ENCODE measurements at regions not wholly inside any gene's neighbourhood (a gene's known extent, or its start where the extent isn't known, plus 50 kb on each side); places are given as distances from the start of the nearest gene placed in this dataset.
"Not testable (repeated sequence)": the region's sequence is repeated elsewhere in the genome, so short reads cannot be mapped to it uniquely, and the experiment has no call there.

- DNase-seq, result no peak
Measured at GRCh38 chr3:94413336-94414108, 350.7 kb downstream of the NSUN3 start.

- DNase-seq, result no peak
Measured at GRCh38 chr3:94414418-94414817, 351.6 kb downstream of the NSUN3 start.

DNA sequence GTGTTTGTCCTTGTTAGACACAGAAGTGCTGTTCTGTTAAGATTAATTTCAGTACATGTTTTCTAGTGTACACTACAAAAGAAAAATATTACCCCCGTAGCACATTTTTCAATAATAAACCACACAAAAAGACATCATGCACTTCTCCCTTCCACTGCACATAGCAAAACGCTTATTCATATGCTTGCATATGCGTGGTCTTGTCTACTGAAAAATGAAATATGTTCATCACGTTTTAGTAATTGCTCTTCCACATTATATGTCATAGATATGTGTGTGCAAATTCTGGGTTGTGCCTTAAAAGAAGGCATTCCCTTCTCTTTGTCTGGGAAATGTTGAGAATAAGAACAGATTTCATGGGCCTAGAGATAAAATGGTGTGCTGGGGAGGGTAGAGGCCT lies 353.9 kb downstream of the NSUN3 start:
- no peak for DNase-seq

- DNase-seq, result no peak
Measured at GRCh38 chr3:94417963-94418455, 355.1 kb downstream of the NSUN3 start.

DNA sequence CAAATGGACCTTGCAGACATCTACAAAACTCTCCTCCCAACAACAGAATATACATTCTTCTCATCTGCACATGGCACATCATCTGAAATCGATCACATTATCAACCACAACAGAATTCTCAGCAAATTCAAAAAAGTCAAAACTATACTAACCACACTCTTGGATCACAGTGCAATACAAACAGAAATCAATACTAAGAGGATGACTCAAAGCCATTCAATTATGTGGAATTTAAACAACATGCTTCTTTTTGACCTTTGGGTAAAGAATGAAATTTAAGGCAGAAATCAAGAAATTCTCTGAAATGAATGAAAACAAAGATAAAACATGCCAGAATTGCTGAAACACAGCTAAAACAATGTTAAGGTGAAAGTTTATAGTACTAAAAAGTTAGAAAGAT lies 358.1 kb downstream of the NSUN3 start:
- no peak for DNase-seq

DNA sequence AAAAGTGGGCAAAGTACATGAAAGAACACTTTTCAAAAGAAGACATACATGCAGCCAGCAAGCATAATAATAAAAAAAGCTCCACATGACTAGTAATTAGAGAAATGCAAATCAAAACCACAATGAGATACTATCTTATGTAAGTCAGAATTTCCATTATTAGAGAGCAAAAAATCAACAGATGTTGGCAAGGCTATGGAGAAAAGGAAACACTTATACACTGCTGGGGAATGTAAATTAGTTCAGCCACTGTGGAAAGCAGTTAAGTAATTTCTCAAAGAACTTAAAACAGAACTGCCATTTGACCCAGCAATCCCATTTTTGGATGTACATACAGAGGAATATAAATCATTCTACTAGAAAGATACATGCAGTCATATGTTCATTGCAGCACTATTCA lies 360.7 kb downstream of the NSUN3 start:
- DNase-seq, result no peak

DNA sequence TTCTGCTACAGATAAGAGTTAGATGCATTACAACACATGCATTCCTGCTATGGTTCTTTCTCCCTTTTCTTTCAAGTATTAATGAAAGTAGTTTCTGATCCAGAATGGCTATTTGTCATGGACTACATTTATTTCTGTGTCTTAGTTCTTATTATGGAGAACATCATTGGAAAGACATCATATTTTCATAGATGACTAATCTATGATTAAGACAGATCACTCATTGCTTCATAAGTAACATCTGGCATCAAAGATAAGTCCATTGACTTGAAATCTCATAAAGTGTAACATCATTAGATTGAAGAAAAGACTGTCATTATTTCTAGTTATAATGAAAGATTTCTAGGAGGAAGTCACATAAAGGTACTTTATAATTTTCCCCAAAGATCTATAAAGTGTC lies 366.7 kb downstream of the NSUN3 start:
- no peak for DNase-seq

DNA sequence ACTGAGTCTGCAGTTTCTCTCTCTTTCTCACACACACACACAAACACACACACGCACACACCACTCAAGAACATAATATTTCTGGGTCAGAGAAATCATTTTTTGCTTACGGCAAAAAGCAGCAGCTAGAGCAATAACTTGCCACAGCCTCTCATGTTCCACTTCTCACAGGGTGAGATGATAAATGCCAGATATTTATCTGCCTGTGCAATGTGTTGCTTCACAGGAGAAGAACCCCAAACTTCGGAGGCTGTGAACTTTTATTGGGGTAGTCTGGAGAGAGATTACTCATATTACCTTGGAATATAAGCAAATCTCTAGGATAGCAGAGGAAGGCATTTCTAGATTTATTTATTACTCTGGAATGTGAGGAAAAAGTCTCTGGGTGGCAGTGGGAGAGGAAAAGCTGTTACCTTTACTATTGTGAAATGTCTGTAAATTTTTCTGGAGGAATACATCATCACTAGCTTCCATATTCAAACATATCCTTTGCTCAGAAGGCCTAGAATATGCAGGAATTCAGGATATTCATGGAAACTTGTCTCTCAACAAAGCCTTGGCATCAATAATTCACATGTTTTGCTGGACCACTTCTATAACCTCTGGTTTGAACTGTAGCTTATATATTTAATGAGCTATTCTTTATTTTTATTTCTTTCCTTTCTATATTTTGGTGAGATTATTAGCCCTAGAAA lies 369.2 kb downstream of the NSUN3 start:
- no peak for DNase-seq

GRCh38 chr3:94433811-94434210 lies 370.9 kb downstream of the NSUN3 start:
- no peak for DNase-seq

DNA sequence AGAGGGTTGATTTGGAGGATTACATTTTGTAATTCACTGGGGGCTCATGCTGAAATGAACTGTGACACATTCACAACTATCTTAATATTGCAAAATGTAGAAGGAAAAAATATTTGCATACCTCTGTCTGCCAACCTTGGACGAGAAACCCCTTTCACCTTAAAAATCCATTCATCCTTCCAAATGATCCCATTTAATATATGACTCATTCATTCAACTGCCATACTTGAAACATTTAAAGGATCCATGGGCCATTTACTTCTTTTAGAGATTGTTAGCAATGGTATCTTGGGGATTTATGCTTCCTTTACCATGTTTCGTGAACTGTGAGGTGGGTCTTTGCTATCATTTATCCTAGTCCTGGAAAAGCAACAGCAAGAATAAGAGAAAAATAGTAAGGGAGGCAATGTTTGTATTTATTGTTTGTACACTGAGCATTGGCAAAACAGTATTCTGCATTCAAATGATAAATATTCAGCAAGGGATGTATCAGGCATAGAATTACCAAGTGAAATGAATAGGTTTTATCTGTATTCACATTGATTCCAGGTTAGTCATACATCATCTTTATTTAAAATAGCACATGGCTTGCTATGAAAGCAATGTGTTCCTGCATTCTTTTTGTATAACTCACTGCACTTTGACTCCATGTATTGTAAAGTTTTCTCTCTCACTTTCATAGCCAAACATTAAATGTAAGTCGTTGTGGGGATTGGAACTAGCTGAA lies 378.1 kb downstream of the NSUN3 start:
- DNase-seq, result no peak

GRCh38 chr3:94441494-94441847 lies 378.6 kb downstream of the NSUN3 start:
- DNase-seq, result no peak

DNA sequence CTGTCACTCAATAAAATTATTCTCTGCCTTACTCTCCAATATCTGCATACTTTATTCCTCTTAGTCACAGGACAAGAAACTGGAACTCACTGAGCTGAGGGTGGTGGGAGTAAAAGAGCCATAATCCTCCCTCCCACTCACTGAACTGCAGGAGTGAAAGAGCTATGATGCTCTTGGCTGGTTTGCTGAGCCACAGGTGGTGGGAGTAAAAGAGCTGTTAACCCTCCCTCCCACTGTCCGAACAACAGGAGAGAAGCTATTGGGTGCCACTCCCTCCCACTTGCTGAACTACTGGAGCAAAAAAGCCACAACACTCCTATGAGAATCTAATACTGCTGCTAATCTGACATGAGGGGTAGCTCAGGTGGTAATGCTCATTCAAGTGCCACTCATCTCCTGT lies 391.0 kb downstream of the NSUN3 start:
- no peak for DNase-seq

- no peak for DNase-seq
Measured at GRCh38 chr3:94459167-94459566, 396.3 kb downstream of the NSUN3 start.

GRCh38 chr3:94460931-94461330 lies 398.1 kb downstream of the NSUN3 start:
- no peak for DNase-seq

DNA sequence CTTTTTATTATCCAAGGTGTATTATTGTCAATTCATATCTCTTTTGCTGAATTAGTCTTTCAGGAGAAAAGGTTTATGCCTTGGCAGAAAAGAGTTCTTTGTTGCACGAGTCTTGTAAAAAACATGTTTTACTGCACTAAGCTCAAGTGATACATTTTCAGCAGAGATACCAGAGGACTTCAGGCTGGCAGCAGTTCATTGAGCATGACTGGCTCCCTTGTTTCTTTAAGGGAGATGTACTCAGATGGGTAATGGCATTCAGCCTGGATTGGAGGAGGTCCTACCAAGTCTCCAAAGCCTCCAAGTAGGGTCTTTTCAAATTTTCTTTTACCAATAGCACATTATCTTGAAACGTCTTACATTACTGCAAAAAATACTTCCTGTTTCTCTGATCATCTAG lies 400.1 kb downstream of the NSUN3 start:
- DNase-seq, result no peak

DNA sequence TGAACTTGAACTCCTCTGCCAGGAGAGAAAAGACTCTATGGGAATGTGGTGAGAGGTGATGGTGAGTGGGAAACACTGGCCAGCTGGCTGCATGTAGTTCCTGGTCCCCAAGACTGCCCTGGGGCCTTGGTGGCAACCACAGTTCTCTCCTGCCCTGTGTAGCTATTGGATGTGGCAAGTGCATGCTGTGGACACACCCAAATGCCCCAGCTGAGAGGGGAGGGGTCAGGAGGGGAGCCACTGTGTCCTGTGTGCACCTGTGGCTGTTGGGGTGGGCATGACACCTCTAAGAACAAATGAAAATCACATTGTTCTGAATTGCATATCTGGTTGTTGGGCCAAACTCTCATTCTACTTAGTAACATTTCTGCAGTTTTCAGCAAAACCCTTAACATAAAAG lies 409.6 kb downstream of the NSUN3 start:
- DNase-seq, result no peak

DNA sequence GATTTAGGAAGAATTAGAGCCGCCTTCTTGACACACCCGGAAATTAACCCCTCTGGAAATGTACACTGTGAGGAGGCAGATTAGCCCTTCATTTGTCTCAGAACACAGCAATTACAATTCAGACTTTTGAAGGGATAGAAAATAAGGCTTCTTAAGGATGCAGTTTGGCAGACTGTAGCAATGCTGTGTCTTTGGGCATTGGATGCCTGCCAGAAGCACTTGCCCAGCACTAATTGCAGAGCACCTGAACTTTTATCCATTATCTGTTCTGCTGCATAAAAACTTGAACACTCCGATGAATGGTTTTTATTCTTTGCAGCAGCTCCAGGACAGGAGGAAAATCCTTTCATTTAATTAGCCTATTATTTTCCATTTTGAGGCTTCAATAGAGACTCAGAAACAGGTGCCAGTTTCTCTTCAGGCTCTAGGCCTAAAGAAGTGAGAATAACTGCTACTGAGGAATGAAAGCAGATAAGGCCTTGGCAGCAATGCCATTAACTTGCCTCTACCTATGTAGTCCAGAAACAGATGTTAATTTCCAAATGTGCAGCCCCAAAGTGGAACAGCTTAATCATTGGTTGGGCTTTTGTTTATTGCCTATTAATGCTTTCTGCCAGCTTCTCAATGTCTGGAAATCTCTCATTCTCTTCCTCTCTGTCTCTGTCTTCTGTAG lies 418.5 kb downstream of the NSUN3 start:
- no peak for DNase-seq

DNA sequence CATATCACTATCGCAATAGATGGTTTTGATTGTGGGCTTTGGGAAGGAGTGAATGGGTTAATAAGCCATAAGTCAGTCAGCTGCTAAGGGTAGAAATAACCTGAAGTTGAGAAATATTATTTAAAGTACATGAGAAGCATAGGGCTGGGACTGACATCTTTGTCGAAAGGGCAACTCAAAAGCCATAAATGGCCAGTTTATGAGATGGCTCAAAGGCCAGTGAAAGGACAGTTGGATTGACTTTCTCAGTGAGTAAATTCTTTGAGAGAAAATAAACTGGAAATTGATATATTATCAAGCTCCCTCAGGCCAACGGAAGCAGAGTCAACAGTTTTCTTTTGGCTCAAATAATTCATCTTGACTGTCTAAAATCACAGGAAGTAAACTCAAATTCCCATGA lies 419.8 kb downstream of the NSUN3 start:
- DNase-seq, result no peak

DNA sequence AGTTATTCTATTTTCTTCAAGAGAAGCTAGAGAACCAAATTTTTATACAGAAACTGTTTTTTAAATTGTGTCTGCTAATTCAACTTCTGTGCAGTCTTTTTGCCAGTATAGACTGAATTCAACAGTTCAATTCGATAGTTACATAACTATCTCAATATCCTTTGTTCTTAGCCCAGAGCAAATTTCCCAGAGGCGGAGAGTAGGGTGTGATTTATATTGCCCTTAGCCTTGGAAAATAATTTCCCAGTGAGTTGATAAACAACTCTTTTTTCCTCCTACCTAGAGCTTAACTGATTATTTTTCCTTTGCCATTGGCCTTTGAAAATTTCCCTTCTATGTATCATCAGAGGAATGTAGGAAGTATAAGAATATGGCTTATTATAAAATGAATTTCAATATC lies 420.5 kb downstream of the NSUN3 start:
- DNase-seq, result no peak

GRCh38 chr3:94494992-94495391 lies 432.1 kb downstream of the NSUN3 start:
- DNase-seq, result no peak

GRCh38 chr3:94500146-94500545 lies 437.3 kb downstream of the NSUN3 start:
- no peak for DNase-seq

- not testable (repeated sequence) for DNase-seq
Measured at GRCh38 chr3:94507354-94507753, 444.5 kb downstream of the NSUN3 start.

GRCh38 chr3:94512876-94513275 lies 450.0 kb downstream of the NSUN3 start:
- DNase-seq, result no peak

All from occipital lobe (tissue), 1 donor.